H1 (cell line): ENCODE measurements at regions not wholly inside any gene's neighbourhood (a gene's known extent, or its start where the extent isn't known, plus 50 kb on each side); places are given as distances from the start of the nearest gene placed in this dataset.

Source experiments
- KDM4A ChIP-seq: IDR thresholded peaks from one replicate; pipeline ENCODE4 v1.7.1; 2012; ENCODE audit warnings: low read depth, mild to moderate bottlenecking, moderate library complexity, low read length, inconsistent platforms; ENCODE audit not compliant: severe bottlenecking
- POLR2A ChIP-seq, 2 experiments: IDR thresholded peaks; 1 replicate in 1 of 2; 2 replicates in 1 of 2; pipeline ENCODE4 v1.6.1; 2011; ENCODE audit warnings: low read depth in 2 of 2, low read length in 2 of 2, mild to moderate bottlenecking in 2 of 2; ENCODE audit errors: control extremely low read depth in 1 of 2
- RXRA ChIP-seq: IDR thresholded peaks from 2 replicates; pipeline ENCODE4 v1.6.1; 2011; ENCODE audit warnings: low read depth, mild to moderate bottlenecking, low read length, moderate library complexity; ENCODE audit not compliant: insufficient read depth
- SIX5 ChIP-seq: IDR thresholded peaks from 2 replicates; pipeline ENCODE4 v1.6.1; 2011; ENCODE audit warnings: mild to moderate bottlenecking, low read depth, low read length

GRCh38 chr22:47851586-47851985 lies 1089.1 kb downstream of the TBC1D22A start (continued):
- TF ChIP-seq RXRA, result no peak
- TF ChIP-seq POLR2A (IDR thresholded peaks at IDR 0.05; ENCODE audit: control extremely low read depth in 1 of 2, low read depth in 2 of 2, low read length in 2 of 2), result no peak
- TF ChIP-seq KDM4A, result no peak
- no peak for TF ChIP-seq SIX5
- TF ChIP-seq, all 59 proteins: peak for 0
